GM23248 (cell line): ENCODE measurements at regions not wholly inside any gene's neighbourhood (a gene's known extent, or its start where the extent isn't known, plus 50 kb on each side); places are given as distances from the start of the nearest gene placed in this dataset.

ENCODE experiments used
- EZH2 ChIP-seq: fragments of 200-600 bp; sonication (generic); IDR thresholded peaks from 2 replicates; pipeline ENCODE4 v1.6.1; 2018; ENCODE audit warnings: antibody characterized with exemption, mild to moderate bottlenecking; ENCODE audit not compliant: insufficient read depth, poor library complexity, severe bottlenecking
- EZH2phosphoT487 ChIP-seq: fragments of 200-600 bp; sonication (generic); IDR thresholded peaks from 2 replicates; pipeline ENCODE4 v1.6.1; 2018; ENCODE audit warnings: antibody characterized with exemption, moderate library complexity, mild to moderate bottlenecking, low read depth; ENCODE audit not compliant: insufficient read depth

DNA sequence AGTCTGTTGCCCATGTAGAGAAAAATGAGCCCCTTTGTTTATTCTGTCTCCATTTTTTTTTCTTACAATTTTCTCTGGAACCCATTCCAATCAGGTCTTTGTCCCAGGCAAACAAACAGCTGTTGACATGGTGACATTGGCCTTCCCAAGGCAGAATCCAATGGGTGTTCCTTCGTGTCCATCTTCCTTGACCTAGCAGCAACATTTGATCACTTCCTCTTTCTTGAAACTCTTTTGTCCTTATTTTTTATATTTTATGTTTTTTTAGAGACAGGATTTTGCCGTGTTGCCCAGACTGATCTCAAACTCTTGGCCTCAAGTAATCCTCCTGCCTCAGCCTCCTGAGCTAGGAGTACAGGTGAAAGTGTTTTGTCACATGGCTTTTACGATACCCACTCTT lies 65.4 kb upstream of the CACNA1E start:
- TF ChIP-seq EZH2: no peak
- TF ChIP-seq EZH2phosphoT487: no peak
